Stomach (tissue), 4 donors: ENCODE measurements at regions not wholly inside any gene's neighbourhood (a gene's known extent, or its start where the extent isn't known, plus 50 kb on each side); places are given as distances from the start of the nearest gene placed in this dataset.

Experiments used
- CTCF ChIP-seq, 7 experiments: fragments of 450-650 bp in 4 of 7; fragments of 200-600 bp in 3 of 7; sonication (generic) in 3 of 7; IDR thresholded peaks; one replicate each; pipeline ENCODE4 v1.5.1; 2016 to 2019; ENCODE audit warnings: antibody characterized with exemption in 7 of 7, control low read depth in 2 of 7, mild to moderate bottlenecking in 1 of 7
- POLR2A ChIP-seq, 4 donors: fragments of 450-650 bp; IDR thresholded peaks; one replicate each; pipeline ENCODE4 v1.6.1; 2016; ENCODE audit warnings: antibody characterized with exemption in 4 of 4, control low read depth in 2 of 4, mild to moderate bottlenecking in 1 of 4, moderate library complexity in 1 of 4

GRCh38 chrX:4129626-4130025 is 416.2 kb upstream of the PRKX start:
- TF ChIP-seq CTCF (IDR thresholded peaks at IDR 0.05), result no peak
- no peak for TF ChIP-seq POLR2A (IDR thresholded peaks at IDR 0.05)
